ENCODE measurements at regions not wholly inside any gene's neighbourhood (a gene's known extent, or its start where the extent isn't known, plus 50 kb on each side); places are given as distances from the start of the nearest gene placed in this dataset.
"Not testable (repeated sequence)": the region's sequence is repeated elsewhere in the genome, so short reads cannot be mapped to it uniquely, and the experiment has no call there.

DNA sequence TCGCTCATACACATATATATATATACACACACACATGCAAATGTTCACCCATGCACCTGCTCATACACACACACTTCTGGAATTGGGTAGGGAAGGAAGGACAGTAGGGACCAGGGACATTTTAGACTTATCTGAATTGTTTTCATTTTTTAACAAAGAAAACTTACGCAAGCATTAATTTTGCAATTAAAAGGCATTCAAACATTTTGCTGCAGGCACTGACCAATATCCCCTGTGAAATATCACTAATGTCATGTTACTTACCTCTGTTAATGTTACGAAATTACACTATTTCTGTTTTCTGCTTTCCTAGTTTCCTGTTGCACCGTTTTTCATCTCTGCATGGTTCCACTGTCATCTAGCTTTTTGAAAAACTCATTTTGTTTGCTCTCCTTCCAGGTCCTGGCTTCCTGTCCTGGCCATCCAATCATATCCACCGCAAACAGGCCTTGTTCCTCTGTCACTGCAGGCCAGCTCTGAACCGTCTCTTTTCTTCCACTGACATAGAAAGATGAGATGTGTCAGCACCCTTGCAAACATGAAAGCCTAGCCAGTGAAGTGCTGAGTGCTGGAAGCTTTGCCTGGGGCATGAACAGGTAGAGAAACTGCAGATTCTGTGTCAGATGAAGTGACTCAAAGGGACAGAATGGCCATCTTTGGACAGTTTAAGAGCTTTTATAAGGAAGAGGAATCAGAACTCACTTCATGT, 114.5 kb downstream of the SEPTIN7 start:
- H3K27me3 ChIP-seq (ENCODE audit: control insufficient read depth in 3 of 3, insufficient read depth in 3 of 3, low read length in 3 of 3); FAIRE-seq; H3K36me3 ChIP-seq (ENCODE audit: control insufficient read depth in 3 of 3, insufficient read depth in 2 of 3, low read depth in 1 of 3, low read length in 3 of 3); DNase-seq; H3K4me1 ChIP-seq (ENCODE audit: control insufficient read depth in 3 of 3, insufficient read depth in 2 of 3, low read depth in 1 of 3, low read length in 2 of 3); H3K9me3 ChIP-seq (ENCODE audit: control insufficient read depth in 2 of 2, insufficient read depth in 1 of 2, low read depth in 1 of 2, low read length in 1 of 2); H3K4me3 ChIP-seq (ENCODE audit: low read depth in 1 of 3, low read length in 3 of 3); H3K27ac ChIP-seq (ENCODE audit: low read depth in 1 of 3, low read length in 2 of 3): not testable (repeated sequence)
- 78 to 88% (median 82%) methylated on average over 6 of the region's 6 CpGs for WGBS, 3 donors

DNA sequence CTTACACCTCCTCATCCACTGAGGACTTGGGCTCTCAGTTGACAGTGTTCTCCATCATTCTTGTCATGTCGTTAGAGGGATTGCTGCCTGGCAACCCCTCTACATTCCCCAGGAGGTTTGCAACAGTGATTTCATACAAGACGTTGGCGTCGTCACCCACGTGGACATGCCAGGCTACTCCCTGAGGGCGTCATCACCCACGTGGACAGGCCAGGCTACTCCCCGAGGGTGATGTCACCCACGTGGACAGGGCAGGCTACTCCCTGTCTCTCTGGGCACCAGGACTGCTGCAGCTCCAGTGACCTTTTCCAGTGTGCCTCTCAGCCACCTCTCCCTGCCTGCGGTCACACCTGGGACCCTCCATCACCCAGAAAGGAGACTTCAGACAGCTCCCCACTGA, 117.4 kb downstream of the SEPTIN7 start:
- H3K27ac ChIP-seq (ENCODE audit: low read depth in 1 of 3, low read length in 2 of 3); H3K4me3 ChIP-seq (ENCODE audit: low read depth in 1 of 3, low read length in 3 of 3); H3K36me3 ChIP-seq (ENCODE audit: control insufficient read depth in 3 of 3, insufficient read depth in 2 of 3, low read depth in 1 of 3, low read length in 3 of 3); DNase-seq; FAIRE-seq; H3K9me3 ChIP-seq (ENCODE audit: control insufficient read depth in 2 of 2, insufficient read depth in 1 of 2, low read depth in 1 of 2, low read length in 1 of 2); H3K27me3 ChIP-seq (ENCODE audit: control insufficient read depth in 3 of 3, insufficient read depth in 3 of 3, low read length in 3 of 3); H3K4me1 ChIP-seq (ENCODE audit: control insufficient read depth in 3 of 3, insufficient read depth in 2 of 3, low read depth in 1 of 3, low read length in 2 of 3): not testable (repeated sequence)
- 83 to 91% (median 83%) methylated on average over 8 to 10 of the region's 10 CpGs for WGBS, 3 donors

DNA sequence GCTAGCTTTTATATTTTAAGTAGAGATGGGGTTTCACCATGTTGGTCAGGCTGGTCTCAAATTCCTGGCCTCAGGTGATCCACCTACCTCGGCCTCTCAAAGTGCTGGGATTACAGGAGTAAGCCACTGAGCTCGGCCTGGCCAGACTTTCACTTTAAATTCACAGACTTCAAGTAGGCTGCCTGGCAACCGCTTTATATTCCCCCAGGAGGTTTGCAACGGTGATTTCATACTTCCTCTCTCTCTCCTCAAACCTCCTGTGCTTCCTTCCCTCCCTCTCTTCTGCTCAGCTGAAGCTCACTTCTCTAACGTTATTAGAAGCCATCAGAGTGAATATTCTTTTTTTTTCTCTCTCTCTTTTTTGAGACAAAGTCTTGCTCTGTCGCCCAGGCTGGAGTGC, 118.8 kb downstream of the SEPTIN7 start:
- WGBS, 3 donors: 56 to 75% (median 61%) methylated on average over 5 to 6 of the region's 6 CpGs
- H3K4me3 ChIP-seq (ENCODE audit: low read depth in 1 of 3, low read length in 3 of 3); FAIRE-seq; H3K27ac ChIP-seq (ENCODE audit: low read depth in 1 of 3, low read length in 2 of 3); H3K9me3 ChIP-seq (ENCODE audit: control insufficient read depth in 2 of 2, insufficient read depth in 1 of 2, low read depth in 1 of 2, low read length in 1 of 2); H3K4me1 ChIP-seq (ENCODE audit: control insufficient read depth in 3 of 3, insufficient read depth in 2 of 3, low read depth in 1 of 3, low read length in 2 of 3); H3K36me3 ChIP-seq (ENCODE audit: control insufficient read depth in 3 of 3, insufficient read depth in 2 of 3, low read depth in 1 of 3, low read length in 3 of 3); H3K27me3 ChIP-seq (ENCODE audit: control insufficient read depth in 3 of 3, insufficient read depth in 3 of 3, low read length in 3 of 3); DNase-seq: not testable (repeated sequence)

DNA sequence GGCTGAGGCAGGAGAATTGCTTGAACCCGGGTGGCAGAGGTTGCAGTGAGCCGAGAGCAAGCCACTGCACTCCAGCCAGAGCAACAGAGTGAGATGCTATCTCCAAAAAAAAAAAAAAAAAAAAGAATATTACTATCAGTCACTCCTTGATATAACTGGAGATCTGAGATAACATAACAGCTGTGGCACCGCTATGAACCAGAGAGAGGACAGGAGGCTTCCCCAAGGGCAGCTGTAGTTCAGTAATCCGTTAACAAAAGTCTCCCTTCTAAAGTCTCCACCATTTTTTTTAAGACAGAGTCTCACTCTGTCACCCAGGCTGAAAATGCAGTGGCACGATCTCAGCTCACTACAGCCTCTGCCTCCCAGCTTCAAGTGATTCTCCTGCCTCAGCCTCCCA, 120.5 kb downstream of the SEPTIN7 start:
- not testable (repeated sequence) for H3K27ac ChIP-seq (ENCODE audit: low read depth in 1 of 3, low read length in 2 of 3); H3K4me1 ChIP-seq (ENCODE audit: control insufficient read depth in 3 of 3, insufficient read depth in 2 of 3, low read depth in 1 of 3, low read length in 2 of 3); DNase-seq; FAIRE-seq; H3K4me3 ChIP-seq (ENCODE audit: low read depth in 1 of 3, low read length in 3 of 3); H3K9me3 ChIP-seq (ENCODE audit: control insufficient read depth in 2 of 2, insufficient read depth in 1 of 2, low read depth in 1 of 2, low read length in 1 of 2); H3K27me3 ChIP-seq (ENCODE audit: control insufficient read depth in 3 of 3, insufficient read depth in 3 of 3, low read length in 3 of 3); H3K36me3 ChIP-seq (ENCODE audit: control insufficient read depth in 3 of 3, insufficient read depth in 2 of 3, low read depth in 1 of 3, low read length in 3 of 3)
- 82 to 84% (median 82%) methylated on average over 5 of the region's 5 CpGs for WGBS, 3 donors

DNA sequence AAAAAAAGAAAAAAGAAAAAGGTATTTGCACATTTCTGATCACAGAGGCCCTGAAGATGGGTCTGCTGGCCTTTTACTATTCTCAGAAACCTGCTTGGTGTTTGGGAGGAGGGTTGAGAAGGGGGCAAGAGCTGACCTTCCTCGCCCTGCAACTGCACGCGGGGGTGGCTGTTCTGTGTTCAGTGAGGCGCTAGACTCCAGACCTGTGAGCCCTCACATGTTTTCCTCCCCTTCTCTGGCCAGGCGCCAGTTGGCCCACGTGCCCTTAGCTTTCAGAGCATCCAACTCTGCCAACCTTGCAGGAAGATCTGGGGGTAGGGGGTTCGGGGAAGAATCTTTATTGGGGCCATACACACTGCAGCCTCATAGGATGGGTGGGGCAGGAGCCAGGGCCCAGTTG, 123.8 kb downstream of the SEPTIN7 start:
- FAIRE-seq: not testable (repeated sequence)

DNA sequence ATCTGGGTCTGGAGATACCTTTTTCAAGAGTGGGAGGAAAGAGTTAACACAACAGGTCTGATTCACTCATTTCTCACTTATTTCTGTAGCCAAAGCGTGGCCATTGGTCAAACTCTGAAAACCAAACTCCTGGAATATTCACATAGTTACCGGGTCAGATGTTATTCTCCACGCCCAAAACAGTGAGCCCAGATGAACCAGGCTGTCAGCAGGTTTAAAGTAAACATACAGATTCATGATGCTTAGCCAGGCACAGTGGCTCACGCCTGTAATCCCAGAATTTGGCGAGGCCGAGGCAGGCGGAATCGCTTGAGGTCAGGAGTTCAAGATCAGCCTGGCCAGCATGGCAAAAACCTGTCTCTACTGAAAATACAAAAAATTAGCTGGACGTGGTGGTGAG, 126.1 kb downstream of the SEPTIN7 start:
- not testable (repeated sequence) for H3K9me3 ChIP-seq (ENCODE audit: control insufficient read depth in 2 of 2, insufficient read depth in 1 of 2, low read depth in 1 of 2, low read length in 1 of 2); H3K27me3 ChIP-seq (ENCODE audit: control insufficient read depth in 3 of 3, insufficient read depth in 3 of 3, low read length in 3 of 3); FAIRE-seq; H3K36me3 ChIP-seq (ENCODE audit: control insufficient read depth in 3 of 3, insufficient read depth in 2 of 3, low read depth in 1 of 3, low read length in 3 of 3); H3K4me3 ChIP-seq (ENCODE audit: low read depth in 1 of 3, low read length in 3 of 3); DNase-seq; H3K4me1 ChIP-seq (ENCODE audit: control insufficient read depth in 3 of 3, insufficient read depth in 2 of 3, low read depth in 1 of 3, low read length in 2 of 3); H3K27ac ChIP-seq (ENCODE audit: low read depth in 1 of 3, low read length in 2 of 3)
- 76 to 91% (median 84%) methylated on average over 8 of the region's 9 CpGs for WGBS, 3 donors

More for the DNA sequence above, 123.8 kb downstream of the SEPTIN7 start:
- H3K4me3 ChIP-seq (ENCODE audit: low read depth in 1 of 3, low read length in 3 of 3); H3K9me3 ChIP-seq (ENCODE audit: control insufficient read depth in 2 of 2, insufficient read depth in 1 of 2, low read depth in 1 of 2, low read length in 1 of 2); H3K36me3 ChIP-seq (ENCODE audit: control insufficient read depth in 3 of 3, insufficient read depth in 2 of 3, low read depth in 1 of 3, low read length in 3 of 3); H3K27ac ChIP-seq (ENCODE audit: low read depth in 1 of 3, low read length in 2 of 3); H3K27me3 ChIP-seq (ENCODE audit: control insufficient read depth in 3 of 3, insufficient read depth in 3 of 3, low read length in 3 of 3); H3K4me1 ChIP-seq (ENCODE audit: control insufficient read depth in 3 of 3, insufficient read depth in 2 of 3, low read depth in 1 of 3, low read length in 2 of 3); DNase-seq: not testable (repeated sequence)
- WGBS, 3 donors: 57 to 75% (median 66%) methylated on average over 6 to 7 of the region's 7 CpGs

DNA sequence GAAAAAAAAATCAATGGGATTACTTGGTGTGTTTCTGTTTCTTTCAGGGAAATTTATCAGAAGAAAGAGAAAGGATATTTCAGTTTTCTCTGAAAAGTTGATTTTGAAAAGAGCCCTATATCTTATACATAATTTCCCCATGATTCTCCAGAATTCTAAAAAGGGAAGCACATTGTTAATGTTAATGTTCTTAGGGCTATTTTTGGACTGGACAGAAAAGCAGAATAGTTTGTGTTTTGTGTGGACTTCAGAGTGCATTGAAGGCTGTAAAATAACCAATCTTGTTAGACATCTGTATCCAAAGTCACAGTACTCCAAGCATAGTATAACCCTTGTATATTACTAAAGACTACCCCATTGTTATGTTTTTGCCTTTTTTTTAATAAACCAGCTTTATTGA, 130.3 kb downstream of the SEPTIN7 start:
- H3K4me3 ChIP-seq (ENCODE audit: low read depth in 1 of 3, low read length in 3 of 3); H3K4me1 ChIP-seq (ENCODE audit: control insufficient read depth in 3 of 3, insufficient read depth in 2 of 3, low read depth in 1 of 3, low read length in 2 of 3); H3K27me3 ChIP-seq (ENCODE audit: control insufficient read depth in 3 of 3, insufficient read depth in 3 of 3, low read length in 3 of 3); H3K27ac ChIP-seq (ENCODE audit: low read depth in 1 of 3, low read length in 2 of 3); DNase-seq; FAIRE-seq; H3K9me3 ChIP-seq (ENCODE audit: control insufficient read depth in 2 of 2, insufficient read depth in 1 of 2, low read depth in 1 of 2, low read length in 1 of 2); H3K36me3 ChIP-seq (ENCODE audit: control insufficient read depth in 3 of 3, insufficient read depth in 2 of 3, low read depth in 1 of 3, low read length in 3 of 3): not testable (repeated sequence)

DNA sequence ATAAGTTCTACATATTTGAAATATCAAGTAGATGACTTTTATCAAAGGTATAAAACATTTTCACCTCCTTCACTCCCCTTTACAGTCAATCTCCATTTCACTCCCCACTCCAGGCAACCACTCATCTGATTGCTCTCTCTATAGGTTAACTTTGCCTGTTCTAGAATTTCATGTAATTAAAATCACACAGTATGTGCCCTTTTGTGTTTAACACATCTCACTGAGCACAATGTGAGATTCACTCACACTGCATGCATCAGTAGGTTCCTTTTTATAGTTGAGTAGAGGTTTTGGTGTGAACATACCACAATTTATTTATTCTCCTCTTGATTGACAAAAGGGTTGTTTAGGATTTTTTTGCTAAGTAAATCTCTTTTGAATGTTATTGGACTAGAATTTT, 130.7 kb downstream of the SEPTIN7 start:
- FAIRE-seq; H3K36me3 ChIP-seq (ENCODE audit: control insufficient read depth in 3 of 3, insufficient read depth in 2 of 3, low read depth in 1 of 3, low read length in 3 of 3); DNase-seq; H3K4me3 ChIP-seq (ENCODE audit: low read depth in 1 of 3, low read length in 3 of 3); H3K27ac ChIP-seq (ENCODE audit: low read depth in 1 of 3, low read length in 2 of 3); H3K9me3 ChIP-seq (ENCODE audit: control insufficient read depth in 2 of 2, insufficient read depth in 1 of 2, low read depth in 1 of 2, low read length in 1 of 2); H3K27me3 ChIP-seq (ENCODE audit: control insufficient read depth in 3 of 3, insufficient read depth in 3 of 3, low read length in 3 of 3); H3K4me1 ChIP-seq (ENCODE audit: control insufficient read depth in 3 of 3, insufficient read depth in 2 of 3, low read depth in 1 of 3, low read length in 2 of 3): not testable (repeated sequence)

DNA sequence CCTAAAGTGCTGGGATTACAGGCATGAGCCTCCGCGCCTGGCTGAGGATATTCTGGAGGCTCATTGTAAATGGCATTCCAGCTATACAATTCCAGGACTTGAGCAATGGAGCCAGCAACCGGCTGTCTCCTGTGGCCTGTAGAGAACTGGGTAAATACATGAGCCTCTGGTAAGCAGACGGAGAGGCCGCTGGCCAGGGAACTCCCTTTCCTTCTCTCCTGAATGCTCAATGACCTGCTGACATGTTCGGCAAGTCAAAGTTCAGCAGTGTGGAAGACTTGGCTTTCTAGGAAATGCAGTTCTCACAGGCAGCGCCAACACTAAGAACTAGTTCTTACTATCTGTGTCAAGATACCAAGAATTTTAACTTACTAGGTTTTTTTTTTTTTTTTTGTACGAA, 139.8 kb downstream of the SEPTIN7 start:
- peak overlapping the region in 1 of 3 donors; percentile 61 for H3K27ac ChIP-seq (ENCODE audit: low read depth in 1 of 3, low read length in 2 of 3)
- FAIRE-seq: not testable (repeated sequence)

More for the DNA sequence above, 139.8 kb downstream of the SEPTIN7 start:
- 37 to 73% (median 54%) methylated on average over 8 of the region's 8 CpGs for WGBS, 3 donors
- not testable (repeated sequence) for H3K9me3 ChIP-seq (ENCODE audit: control insufficient read depth in 2 of 2, insufficient read depth in 1 of 2, low read depth in 1 of 2, low read length in 1 of 2); H3K36me3 ChIP-seq (ENCODE audit: control insufficient read depth in 3 of 3, insufficient read depth in 2 of 3, low read depth in 1 of 3, low read length in 3 of 3); H3K4me3 ChIP-seq (ENCODE audit: low read depth in 1 of 3, low read length in 3 of 3); H3K4me1 ChIP-seq (ENCODE audit: control insufficient read depth in 3 of 3, insufficient read depth in 2 of 3, low read depth in 1 of 3, low read length in 2 of 3); H3K27me3 ChIP-seq (ENCODE audit: control insufficient read depth in 3 of 3, insufficient read depth in 3 of 3, low read length in 3 of 3)
- peak; percentile 66 to 67 for DNase-seq
